Right atrium auricular region (tissue), 2 donors: ENCODE measurements at regions not wholly inside any gene's neighbourhood (a gene's known extent, or its start where the extent isn't known, plus 50 kb on each side); places are given as distances from the start of the nearest gene placed in this dataset.

Source experiments
- DNase-seq: peaks from one replicate; pipeline ENCODE4 v3.0.0-alpha.2; 2019; ENCODE audit warnings: low spot score
- H3K27ac ChIP-seq, 2 donors: fragments of 200-600 bp; sonication (generic); 1 replicate in 1 of 2; 2 replicates in 1 of 2; pipeline ENCODE4 v1.5.1; 2016 to 2019
- H3K27me3 ChIP-seq, 2 donors: fragments of 200-600 bp; sonication (generic); one replicate each; pipeline versions ENCODE4 v1.5.1 to v1.6.0; 2017 to 2019
- H3K36me3 ChIP-seq: fragments of 200-600 bp; sonication (generic); one replicate; pipeline ENCODE4 v1.5.1; 2016
- H3K4me1 ChIP-seq, 2 donors: fragments of 200-600 bp; sonication (generic); one replicate each; pipeline versions ENCODE4 v1.5.1 to v1.6.0; 2017 to 2019
- H3K4me3 ChIP-seq, 2 donors: fragments of 200-600 bp; sonication (generic); 1 replicate in 1 of 2; 2 replicates in 1 of 2; pipeline ENCODE4 v1.5.1; 2017 to 2019; ENCODE audit warnings: mild to moderate bottlenecking in 1 of 2, moderate library complexity in 1 of 2
- H3K9me3 ChIP-seq, 2 donors: fragments of 200-600 bp; sonication (generic); one replicate each; pipeline ENCODE4 v1.5.1; 2019
- TF ChIP-seq, protein P1 (sequence below), 2 donors: fragments of 200-600 bp; sonication (generic); IDR thresholded peaks; one replicate each; pipeline ENCODE4 v1.5.1; 2019; ENCODE audit warnings: antibody characterized with exemption in 2 of 2

DNA sequence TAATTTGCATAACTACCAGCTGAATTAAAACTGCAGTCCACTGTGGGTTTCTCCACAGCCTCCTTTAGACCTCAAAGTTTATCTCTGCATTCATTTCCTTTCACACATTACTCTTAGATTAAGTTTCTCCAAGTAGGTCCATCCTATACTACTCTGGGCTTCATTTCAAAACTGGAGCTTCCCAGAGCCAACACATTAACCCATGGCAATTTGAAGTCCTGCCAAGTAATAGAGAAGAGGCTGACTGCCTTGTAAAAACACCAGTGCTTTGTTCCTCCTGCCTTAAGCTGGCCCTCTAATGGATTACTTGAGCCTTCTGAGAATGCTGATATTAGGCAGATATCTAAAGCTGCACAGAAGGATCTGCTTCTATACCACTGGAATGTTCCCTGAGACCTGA lies 997.2 kb upstream of the SLIT2 start:
- H3K27ac ChIP-seq: no peak overlapping the region
- no peak overlapping the region for H3K4me3 ChIP-seq
- TF ChIP-seq, protein P1, sequence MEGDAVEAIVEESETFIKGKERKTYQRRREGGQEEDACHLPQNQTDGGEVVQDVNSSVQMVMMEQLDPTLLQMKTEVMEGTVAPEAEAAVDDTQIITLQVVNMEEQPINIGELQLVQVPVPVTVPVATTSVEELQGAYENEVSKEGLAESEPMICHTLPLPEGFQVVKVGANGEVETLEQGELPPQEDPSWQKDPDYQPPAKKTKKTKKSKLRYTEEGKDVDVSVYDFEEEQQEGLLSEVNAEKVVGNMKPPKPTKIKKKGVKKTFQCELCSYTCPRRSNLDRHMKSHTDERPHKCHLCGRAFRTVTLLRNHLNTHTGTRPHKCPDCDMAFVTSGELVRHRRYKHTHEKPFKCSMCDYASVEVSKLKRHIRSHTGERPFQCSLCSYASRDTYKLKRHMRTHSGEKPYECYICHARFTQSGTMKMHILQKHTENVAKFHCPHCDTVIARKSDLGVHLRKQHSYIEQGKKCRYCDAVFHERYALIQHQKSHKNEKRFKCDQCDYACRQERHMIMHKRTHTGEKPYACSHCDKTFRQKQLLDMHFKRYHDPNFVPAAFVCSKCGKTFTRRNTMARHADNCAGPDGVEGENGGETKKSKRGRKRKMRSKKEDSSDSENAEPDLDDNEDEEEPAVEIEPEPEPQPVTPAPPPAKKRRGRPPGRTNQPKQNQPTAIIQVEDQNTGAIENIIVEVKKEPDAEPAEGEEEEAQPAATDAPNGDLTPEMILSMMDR (IDR thresholded peaks at IDR 0.05): no peak
- H3K36me3 ChIP-seq: no peaks in the 10 kb centered on the region
- H3K9me3 ChIP-seq: peaks cover 0 to 5% of the 10 kb centered on the region in 2 donors
- no peaks in the 10 kb centered on the region for H3K4me1 ChIP-seq
- DNase-seq: no peak
- no peaks in the 10 kb centered on the region for H3K27me3 ChIP-seq

GRCh38 chr4:19248023-19248422 lies 1003.7 kb upstream of the SLIT2 start:
- Histone ChIP-seq H3K4me3 (no peak overlapping the region), H3K36me3 (no peaks in the 10 kb centered on the region), H3K27ac (no peak overlapping the region), H3K27me3 (no peaks in the 10 kb centered on the region), H3K4me1 (no peaks in the 10 kb centered on the region), H3K9me3 (no peaks in the 10 kb centered on the region)
- no peak for DNase-seq
- TF ChIP-seq, protein P1 (IDR thresholded peaks at IDR 0.05): no peak

DNA sequence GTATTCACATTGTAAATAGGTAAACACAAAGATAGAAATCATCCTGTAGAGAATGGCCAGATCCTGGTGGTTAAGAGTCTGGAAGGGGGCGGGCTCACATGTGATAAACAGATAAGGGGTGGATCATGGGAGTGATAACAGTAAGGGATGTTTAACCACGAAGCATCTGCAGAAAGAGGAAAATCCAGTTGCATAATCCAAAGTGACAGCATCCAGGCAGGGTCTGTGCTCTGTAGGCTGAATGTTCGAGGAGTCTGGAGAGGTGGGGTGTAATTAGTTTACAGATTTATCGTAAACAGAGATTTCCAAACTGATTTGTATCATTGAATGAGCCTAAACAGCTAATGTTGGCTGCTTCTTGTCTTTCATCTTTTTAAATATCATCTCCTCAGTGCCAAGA lies 1009.8 kb upstream of the SLIT2 start:
- no peaks in the 10 kb centered on the region for H3K4me1 ChIP-seq
- H3K9me3 ChIP-seq: no peaks in the 10 kb centered on the region
- H3K27ac ChIP-seq: no peak overlapping the region
- no peaks in the 10 kb centered on the region for H3K36me3 ChIP-seq
- no peak for DNase-seq
- no peaks in the 10 kb centered on the region for H3K27me3 ChIP-seq
- no peak overlapping the region for H3K4me3 ChIP-seq
- TF ChIP-seq, protein P1 (IDR thresholded peaks at IDR 0.05): no peak

GRCh38 chr4:19239565-19239964 lies 1012.1 kb upstream of the SLIT2 start:
- no peak overlapping the region for H3K27ac ChIP-seq
- no peaks in the 10 kb centered on the region for H3K27me3 ChIP-seq
- TF ChIP-seq, protein P1 (IDR thresholded peaks at IDR 0.05): no peak
- H3K4me3 ChIP-seq: no peak overlapping the region
- no peaks in the 10 kb centered on the region for H3K36me3 ChIP-seq
- no peaks in the 10 kb centered on the region for H3K9me3 ChIP-seq
- no peak for DNase-seq
- no peaks in the 10 kb centered on the region for H3K4me1 ChIP-seq

DNA sequence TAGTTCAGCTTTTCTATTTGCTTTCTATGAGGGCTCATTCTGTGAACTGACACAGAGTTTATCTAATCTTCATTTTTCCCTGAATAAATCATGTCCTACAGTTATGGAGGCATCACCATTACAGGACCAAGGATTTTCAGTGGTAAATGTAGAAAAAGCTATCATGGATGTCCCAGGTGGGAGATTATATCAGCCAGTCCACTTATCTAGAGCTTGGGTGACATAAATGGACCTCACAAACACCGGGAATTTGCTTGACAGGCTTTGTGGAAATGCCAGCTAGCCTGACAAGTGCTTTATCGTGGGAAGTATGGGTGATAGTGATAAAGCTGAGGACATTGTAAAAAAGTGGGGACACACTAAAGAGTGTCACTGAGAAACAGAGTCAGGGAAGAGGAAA lies 1015.2 kb upstream of the SLIT2 start:
- Histone ChIP-seq H3K4me3 (no peak overlapping the region), H3K27ac (no peak overlapping the region), H3K9me3 (no peaks in the 10 kb centered on the region), H3K36me3 (no peaks in the 10 kb centered on the region), H3K27me3 (no peaks in the 10 kb centered on the region), H3K4me1 (no peaks in the 10 kb centered on the region)
- DNase-seq: no peak
- TF ChIP-seq, protein P1 (IDR thresholded peaks at IDR 0.05): no peak

- Histone ChIP-seq H3K36me3 (no peaks in the 10 kb centered on the region), H3K4me1 (no peaks in the 10 kb centered on the region), H3K27me3 (no peaks in the 10 kb centered on the region), H3K4me3 (no peak overlapping the region), H3K9me3 (no peaks in the 10 kb centered on the region), H3K27ac (no peak overlapping the region)
- TF ChIP-seq, protein P1 (IDR thresholded peaks at IDR 0.05): no peak
- DNase-seq: no peak
These were observed 1020.7 kb upstream of the SLIT2 start for GRCh38 chr4:19230906-19231545.
